Uterus (tissue), 2 donors: ENCODE measurements at regions not wholly inside any gene's neighbourhood (a gene's known extent, or its start where the extent isn't known, plus 50 kb on each side); places are given as distances from the start of the nearest gene placed in this dataset.

Experiments used
- CTCF ChIP-seq, 4 experiments: fragments of 200-600 bp in 2 of 4; fragments of 450-650 bp in 2 of 4; sonication (generic) in 2 of 4; IDR thresholded peaks; one replicate each; pipeline ENCODE4 v1.5.1; 2016 to 2019; ENCODE audit warnings: antibody characterized with exemption in 4 of 4, mild to moderate bottlenecking in 2 of 4, moderate library complexity in 1 of 4
- POLR2A ChIP-seq, 2 donors: fragments of 450-650 bp; IDR thresholded peaks; one replicate each; pipeline ENCODE4 v1.6.1; 2016; ENCODE audit warnings: antibody characterized with exemption in 2 of 2, mild to moderate bottlenecking in 1 of 2, moderate library complexity in 1 of 2

GRCh38 chr3:146371902-146372301 lies 97.5 kb downstream of the PLSCR2 start:
- TF ChIP-seq CTCF (IDR thresholded peaks at IDR 0.05) (no peak), POLR2A (IDR thresholded peaks at IDR 0.05) (no peak)
